GM12865 (cell line): ENCODE measurements at regions not wholly inside any gene's neighbourhood (a gene's known extent, or its start where the extent isn't known, plus 50 kb on each side); places are given as distances from the start of the nearest gene placed in this dataset.

Experiments used
- DNase-seq: peaks from one replicate; pipeline ENCODE4 v3.0.0; 2010; ENCODE audit warnings: low read depth
- H3K4me3 ChIP-seq: 2 replicates; pipeline ENCODE4 v1.5.1; 2011; ENCODE audit warnings: mild to moderate bottlenecking, low read depth, low read length, control low read depth
- CTCF ChIP-seq: IDR thresholded peaks from 2 replicates; pipeline ENCODE4 v1.5.1; 2011; ENCODE audit warnings: low read length, control low read depth, low read depth, inconsistent platforms; ENCODE audit not compliant: insufficient read depth; ENCODE audit errors: missing control alignments

- no peak for DNase-seq
- no peak for TF ChIP-seq CTCF
- H3K4me3 ChIP-seq = no peak overlapping the region
These were observed 182.7 kb downstream of the TMEM132E start for GRCh38 chr17:34762078-34762477.

GRCh38 chr17:34761646-34762045, 182.3 kb downstream of the TMEM132E start:
- no peak for DNase-seq
- TF ChIP-seq CTCF = no peak

GRCh38 chr17:34760931-34761495, 181.6 kb downstream of the TMEM132E start:
- DNase-seq = no peak
- no peak overlapping the region for H3K4me3 ChIP-seq
- no peak for TF ChIP-seq CTCF

More at GRCh38 chr17:34761646-34762045, 182.3 kb downstream of the TMEM132E start:
- no peak overlapping the region for H3K4me3 ChIP-seq

- TF ChIP-seq CTCF = no peak
- no peak for DNase-seq
- no peak overlapping the region for H3K4me3 ChIP-seq
These were observed 179.3 kb downstream of the TMEM132E start for GRCh38 chr17:34758718-34759117.

GRCh38 chr17:34758316-34758715, 178.9 kb downstream of the TMEM132E start:
- TF ChIP-seq CTCF = no peak
- DNase-seq = no peak
- no peak overlapping the region for H3K4me3 ChIP-seq

- TF ChIP-seq CTCF = no peak
- no peak overlapping the region for H3K4me3 ChIP-seq
- DNase-seq = no peak
These were observed 178.2 kb downstream of the TMEM132E start for GRCh38 chr17:34757611-34758010.

GRCh38 chr17:34757106-34757505, 177.7 kb downstream of the TMEM132E start:
- H3K4me3 ChIP-seq = no peak overlapping the region
- DNase-seq = no peak
- no peak for TF ChIP-seq CTCF
